ACHN (cell line): ENCODE measurements at regions not wholly inside any gene's neighbourhood (a gene's known extent, or its start where the extent isn't known, plus 50 kb on each side); places are given as distances from the start of the nearest gene placed in this dataset.

Experiments
- DNase-seq: peaks from one replicate; pipeline ENCODE4 v3.0.0-alpha.2; 2015
- in situ Hi-C: cut with HindIII; loops from 2 replicates; pipeline ENCODE4 v1.10.0; 2017; ENCODE audit warnings: low sequenced_read_pairs, low pct_ligation_motif_present, low pct_unique_long_range_greater_than_20kb

DNA sequence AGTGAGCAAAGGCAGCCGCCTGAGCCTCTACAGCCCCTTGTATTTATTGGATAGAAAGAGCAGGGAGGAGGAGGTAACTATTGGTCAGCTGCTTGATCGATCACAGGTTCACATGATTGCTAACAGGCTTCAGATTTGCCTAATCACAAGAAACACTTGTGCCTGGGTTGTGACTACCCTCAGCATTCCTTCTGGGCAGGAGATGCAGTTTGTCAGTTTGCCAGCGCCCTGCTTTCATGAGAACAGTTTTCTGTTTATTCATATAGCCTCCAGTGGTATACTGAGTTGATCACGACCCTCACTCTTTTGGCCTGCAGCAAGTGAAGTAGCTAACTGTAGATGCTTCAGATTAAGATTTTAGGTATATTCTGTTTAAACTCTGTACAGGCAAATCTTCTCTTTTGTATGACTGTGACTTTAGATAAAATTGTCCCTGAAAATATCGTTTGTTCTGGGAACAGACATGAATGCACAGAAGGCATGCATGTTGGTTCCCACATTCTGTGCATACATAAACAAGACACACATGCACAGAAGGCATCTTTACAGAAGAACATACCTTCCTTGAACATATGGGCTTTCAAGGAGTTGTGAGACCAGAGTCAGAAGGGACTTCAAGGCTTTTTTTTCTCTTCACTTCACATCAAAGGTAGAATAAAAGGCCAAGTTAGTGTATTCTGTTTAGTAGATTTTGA is 422.4 kb upstream of the STEAP1 start:
- in situ Hi-C loops = no loop called here
- DNase-seq = no peak

DNA sequence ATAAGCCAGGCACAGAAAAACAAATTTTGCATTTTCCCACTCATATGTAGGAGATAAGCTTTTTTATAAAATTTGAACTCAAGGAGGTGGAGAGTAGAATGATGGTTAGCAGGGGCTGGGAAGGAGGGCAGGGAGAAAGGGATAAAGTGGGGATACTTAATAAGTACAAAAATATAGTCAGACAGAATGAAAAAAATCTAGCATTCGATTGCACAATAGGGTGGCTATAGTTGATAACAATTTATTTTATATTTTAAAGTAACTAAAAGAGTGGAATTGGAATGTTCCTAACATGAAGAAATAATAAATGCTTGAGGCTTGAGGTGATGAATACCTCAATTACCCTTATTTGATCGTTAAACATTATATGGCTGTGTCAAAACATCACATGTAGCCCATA is 415.7 kb upstream of the STEAP1 start:
- DNase-seq = no peak
- in situ Hi-C loops = no loop called here

DNA sequence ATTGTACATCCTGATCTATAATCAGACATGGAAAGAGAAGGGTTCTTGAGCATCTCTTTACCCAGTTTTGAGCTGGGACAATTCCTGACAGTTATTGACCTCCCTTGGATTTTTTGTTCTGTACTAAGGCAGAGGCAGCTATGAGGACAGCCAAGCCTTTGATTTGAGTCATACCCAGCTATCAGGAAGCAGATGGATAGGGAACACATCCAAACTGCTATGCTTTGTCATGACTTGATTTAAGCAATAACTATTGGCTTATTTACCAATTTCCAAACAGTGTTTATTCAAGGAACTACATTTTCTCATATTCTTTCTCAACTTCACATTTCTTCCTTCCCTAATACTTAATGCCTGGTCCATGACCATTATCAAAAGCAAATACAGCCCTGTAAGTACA is 396.4 kb upstream of the STEAP1 start:
- in situ Hi-C loops = no loop called here
- DNase-seq = no peak

DNA sequence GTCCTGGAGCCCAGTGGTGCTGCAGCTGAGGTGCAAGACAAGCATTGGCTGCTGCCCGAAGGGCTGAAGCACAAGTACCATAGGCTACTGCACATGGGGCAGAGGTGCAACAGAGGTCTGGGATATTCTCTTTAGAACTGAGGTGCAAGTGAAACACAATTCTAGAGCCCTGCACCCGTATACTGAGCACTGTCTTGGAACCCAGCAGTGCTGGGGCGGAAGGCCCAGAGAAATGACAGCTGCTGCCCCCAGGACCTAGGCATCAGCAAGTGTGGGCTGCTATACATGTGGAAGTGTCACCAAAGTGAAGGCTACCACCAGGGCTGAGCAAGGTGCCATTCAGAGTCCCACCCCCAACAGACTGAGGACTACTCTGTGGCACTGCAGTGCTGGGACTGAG is 393.6 kb upstream of the STEAP1 start:
- in situ Hi-C loops = no loop called here
- DNase-seq = no peak

DNA sequence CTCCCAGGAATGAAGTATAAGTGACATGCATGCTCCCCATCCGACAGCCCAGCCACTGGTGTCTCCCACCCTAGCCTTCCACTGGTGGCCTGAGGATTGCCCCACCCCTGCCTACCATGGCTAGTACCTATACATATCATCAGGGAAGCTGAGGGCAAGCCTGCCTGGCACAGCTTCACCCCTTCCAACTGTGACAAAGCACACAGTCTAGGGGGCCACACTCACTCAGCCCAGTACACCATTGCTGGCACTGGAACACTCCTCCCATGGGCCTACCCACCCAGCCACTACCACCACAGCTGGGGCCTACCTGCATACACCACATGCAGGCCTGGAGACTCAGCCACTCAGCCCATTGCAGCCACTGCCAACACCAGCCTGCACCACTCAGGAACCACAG is 393.1 kb upstream of the STEAP1 start:
- DNase-seq = no peak
- in situ Hi-C loops = no loop called here

DNA sequence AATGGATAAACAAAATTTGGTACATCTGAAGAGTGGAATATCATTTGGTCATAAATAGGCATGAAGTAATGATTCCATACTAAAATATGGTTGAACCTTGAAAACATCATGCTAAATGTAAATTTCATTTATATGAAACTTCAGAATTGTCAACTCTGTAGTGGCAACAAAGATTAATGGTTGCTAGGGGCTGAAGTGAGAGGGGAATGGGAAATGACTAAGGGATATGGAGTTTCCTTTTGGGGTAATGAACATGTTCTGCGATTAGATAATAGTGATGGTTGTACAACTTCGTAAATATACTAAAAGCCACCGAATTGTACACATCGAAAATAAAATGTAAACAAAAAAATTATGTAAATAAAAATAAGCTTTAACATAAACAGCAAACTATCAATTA is 384.1 kb upstream of the STEAP1 start:
- DNase-seq = no peak
- in situ Hi-C loops = no loop called here

DNA sequence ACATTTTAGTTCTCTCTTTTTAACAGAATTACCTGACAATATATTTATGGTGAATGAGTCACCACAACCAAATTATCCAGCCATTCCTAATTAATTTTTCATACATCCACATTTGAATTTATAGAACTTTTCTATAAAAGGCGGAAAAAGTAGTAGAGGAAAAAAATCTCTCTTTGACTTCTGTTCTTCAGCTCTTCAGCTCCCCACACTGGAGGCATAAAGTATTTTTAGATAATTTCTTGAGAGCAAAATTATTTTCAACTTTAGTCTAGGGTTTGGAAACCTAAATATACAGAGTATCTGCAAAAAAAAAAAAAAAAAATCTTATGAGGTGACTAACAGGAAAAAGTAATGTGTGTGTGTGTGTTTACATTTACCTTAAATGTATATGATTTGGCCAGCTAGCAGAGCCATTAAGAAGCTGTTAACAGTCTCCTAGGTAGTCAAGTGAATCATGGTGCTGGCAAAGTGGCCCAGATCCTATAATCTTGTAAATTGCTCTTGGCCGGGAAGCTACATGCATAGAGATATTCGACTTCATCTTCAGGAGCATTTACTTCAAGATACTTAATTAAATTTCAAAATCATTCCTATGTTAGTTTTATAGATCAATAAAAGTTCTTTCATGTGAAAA is 383.1 kb upstream of the STEAP1 start:
- DNase-seq = peak; percentile 10

DNA sequence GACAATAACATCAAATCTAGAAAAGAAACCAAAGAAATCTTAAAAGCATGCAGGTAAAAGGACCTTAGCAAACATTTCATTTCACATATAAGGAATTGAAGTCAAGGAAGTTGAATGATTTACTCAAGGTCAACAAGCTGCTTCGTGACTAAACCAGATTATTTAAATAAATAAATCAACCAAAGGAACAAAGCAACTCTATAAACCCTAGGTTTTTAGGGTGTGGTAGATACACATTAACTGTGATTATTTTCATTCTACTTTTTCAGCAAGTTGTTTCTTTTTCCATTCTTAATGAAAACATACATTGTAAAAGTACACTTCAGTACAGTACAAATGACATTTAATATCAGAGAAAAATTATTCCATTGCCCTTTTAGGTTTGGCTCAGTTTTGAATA is 382.0 kb upstream of the STEAP1 start:
- DNase-seq = no peak
- in situ Hi-C loops = no loop called here

More for the DNA sequence above, 383.1 kb upstream of the STEAP1 start:
- in situ Hi-C loops = no loop called here

DNA sequence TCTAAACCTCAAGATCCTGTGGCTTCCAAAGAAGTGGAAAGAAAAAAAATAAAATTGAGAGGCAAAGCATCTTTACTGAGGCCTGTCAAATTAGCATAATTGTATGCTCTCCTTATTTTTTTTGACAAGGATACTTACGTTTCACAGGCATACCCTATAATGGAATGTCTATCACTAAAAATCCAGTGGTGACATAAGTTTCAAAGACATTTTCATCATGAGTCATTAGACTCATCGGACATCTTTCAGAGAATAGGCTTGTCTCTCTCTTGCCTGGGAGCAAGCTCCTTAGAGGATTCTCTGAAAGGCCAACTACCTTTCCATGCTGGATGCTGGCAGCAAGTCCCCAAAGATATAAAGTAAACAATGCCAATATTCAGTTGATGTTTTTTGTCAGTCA is 380.7 kb upstream of the STEAP1 start:
- DNase-seq = no peak
- in situ Hi-C loops = no loop called here

DNA sequence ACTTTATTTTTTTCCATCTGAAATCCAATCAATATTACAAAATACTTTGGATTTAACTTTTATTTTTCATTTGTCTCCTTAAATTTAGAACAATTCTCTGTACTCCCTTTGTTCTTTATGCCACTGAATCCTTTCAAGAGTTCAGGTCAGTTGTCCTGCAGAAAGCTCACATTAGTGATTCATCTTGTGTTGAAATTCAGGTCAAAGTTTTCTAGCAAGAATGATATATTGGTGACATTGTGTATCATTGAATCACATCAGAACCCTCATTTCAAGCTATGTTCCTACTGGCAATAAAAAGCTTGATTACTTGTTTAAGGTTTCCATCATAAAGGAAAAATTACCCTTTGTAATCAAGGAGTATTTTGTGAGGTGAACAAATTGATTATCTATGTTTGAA is 378.8 kb upstream of the STEAP1 start:
- DNase-seq = no peak
- in situ Hi-C loops = no loop called here

DNA sequence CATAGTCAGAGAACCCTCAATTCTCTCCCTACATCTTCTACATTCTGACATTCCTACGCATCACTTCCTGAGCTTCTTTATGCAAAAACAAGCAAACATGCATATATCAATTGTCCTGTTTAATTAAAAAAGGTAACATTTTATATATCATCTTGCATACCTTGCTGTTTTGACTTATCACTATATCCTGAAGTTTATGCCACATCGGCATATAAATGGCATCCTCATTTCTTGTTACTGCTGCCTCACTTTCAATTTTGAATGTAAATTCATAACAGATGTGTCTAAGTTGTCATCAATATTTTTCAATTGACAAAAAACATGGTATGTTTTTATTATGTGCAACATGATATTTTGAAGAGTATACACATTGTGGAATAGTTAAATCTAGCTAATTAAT is 377.3 kb upstream of the STEAP1 start:
- no peak for DNase-seq
- in situ Hi-C loops = no loop called here

DNA sequence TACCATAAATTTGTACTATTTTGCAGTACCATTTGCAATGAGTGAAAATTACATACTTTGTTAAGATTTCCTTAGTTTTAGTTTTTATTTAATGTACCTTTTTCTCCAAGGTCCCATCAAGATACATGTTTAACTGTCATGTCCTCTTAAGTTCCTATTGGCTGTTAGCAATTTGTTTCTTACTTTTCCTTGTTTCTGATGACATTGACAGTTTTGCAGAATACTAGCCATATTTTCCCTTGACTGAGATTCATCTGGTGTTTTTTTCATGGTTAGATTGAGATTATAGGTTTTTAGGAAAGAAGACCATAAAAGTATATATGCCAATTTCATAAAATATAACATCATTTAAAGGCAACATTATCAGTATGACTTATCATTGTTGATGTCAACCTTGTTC is 376.8 kb upstream of the STEAP1 start:
- no peak for DNase-seq
- in situ Hi-C loops = no loop called here

DNA sequence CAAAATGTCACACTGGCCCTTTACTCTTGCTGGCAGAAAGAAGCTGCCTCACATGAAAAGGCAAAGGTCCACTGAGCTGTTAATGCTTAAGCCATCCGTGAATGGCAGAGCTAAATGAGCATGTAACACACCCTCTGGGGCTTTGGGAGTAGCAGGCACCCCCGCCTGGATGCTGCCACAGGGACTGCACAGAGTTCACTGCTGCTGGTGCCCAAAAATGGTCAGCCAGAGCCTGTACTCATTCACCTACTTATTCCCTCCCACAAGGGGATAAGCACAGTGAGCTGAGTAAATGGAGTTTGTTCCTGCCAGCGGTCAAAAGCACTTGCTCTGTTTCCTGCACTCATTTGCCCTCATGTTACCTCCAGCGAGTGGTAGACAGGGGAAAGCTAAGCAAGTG is 374.0 kb upstream of the STEAP1 start:
- in situ Hi-C loops = no loop called here

DNA sequence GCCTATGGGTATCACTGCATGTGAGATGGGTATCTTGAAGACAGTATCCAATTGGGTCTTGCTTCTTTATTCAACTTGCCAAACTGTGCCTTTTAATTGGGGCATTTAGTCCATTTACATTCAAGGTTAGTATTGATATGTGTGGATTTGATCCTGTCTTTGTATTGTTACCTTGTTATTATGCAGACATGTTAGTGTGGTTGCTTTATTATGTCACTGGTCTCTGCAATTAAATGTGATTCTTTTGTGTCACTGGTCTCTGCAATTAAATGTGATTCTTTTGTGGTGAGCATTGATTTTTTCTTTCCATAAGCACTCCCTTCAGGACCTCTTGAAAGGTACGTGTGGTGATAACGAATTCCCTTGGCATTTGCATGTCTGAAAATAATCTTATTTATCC is 357.8 kb upstream of the STEAP1 start:
- no peak for DNase-seq
- in situ Hi-C loops = no loop called here

More for the DNA sequence above, 374.0 kb upstream of the STEAP1 start:
- peak; percentile 74 for DNase-seq

DNA sequence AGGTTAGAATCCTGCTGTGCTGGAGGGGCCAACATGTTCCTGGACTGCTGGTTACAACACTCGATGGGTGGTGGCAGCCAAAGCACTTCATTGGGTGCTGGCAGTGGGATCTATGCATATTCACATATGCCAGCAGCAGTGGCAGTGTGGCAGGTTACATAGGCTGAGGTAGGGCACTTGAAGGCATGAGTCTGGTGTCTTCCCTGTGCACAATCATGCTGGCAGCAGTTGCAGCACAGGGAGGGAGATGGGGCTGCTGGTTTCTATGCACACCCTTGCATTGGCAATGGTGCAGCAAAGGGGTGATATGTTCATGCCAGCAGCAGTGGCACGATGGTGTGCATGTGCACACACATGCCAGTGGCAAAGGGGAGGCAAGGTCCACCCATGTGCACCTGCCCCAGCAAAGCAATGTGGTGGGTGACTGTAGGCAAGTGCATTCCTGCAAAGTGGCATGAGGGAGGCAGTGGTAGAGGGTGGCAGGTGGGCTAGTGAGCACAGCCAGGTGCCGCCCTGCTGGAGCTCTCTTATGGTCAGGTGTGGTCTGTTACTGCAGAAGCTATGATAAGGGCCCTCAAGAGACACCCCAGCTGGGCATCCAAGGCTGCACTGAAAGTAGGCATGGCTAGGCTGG is 356.2 kb upstream of the STEAP1 start:
- in situ Hi-C loops = no loop called here
- DNase-seq = no peak

DNA sequence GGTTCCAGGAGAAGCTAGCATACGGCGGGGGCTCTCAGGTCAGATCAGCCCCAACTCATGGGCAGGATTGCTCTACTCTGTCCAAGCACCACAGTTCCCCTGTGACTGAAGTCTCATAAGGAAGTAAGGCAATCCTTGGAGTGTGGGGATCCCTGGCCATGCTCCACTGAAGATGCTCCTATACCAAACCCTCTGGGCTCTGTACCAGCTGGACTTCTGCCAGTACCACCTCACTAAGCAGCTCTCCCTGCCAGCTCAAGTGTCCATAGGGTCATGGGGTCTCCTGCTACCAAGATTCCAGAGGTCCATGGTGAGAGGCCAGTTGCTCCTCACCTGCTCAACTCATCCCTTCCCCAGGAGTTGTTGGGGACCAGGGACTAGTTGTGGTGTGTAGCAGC is 355.7 kb upstream of the STEAP1 start:
- DNase-seq = no peak
- in situ Hi-C loops = no loop called here

DNA sequence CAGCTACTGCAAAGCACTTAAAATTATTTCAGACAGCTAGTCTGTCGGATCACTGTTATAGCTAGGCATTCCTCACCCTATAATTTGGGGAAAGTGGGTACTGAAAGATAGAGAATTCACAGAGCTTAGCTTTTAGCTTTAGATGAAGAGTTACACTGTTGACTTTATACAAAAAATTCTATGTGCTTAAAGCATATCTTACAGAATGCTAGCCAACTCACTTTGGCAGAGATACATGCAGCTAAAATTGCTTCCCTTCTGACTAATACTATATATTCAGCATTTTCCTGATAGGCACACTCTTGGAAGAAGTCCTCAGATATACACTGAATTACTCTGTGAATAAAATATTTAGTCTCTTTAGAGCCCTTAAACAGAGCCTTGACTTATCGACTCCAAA is 353.5 kb upstream of the STEAP1 start:
- in situ Hi-C loops = no loop called here
- DNase-seq = no peak

DNA sequence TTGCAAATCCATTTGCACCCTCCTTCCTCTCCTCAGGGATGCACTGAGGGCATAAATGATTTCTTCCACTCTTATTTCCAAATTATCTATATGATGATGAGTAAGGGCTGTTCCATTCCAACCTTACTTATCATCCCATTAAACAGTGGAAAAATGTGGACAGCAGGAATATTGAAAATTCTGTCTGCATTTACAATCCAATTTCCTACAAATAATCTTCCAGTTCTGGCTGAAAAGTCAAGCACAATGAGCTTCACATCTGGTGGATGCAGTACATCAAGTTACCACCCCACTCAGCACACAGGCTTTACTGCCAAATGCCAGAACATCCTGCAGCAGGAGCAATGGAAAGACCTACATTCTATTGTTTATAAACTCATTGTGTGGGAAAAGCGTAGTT is 345.0 kb upstream of the STEAP1 start:
- in situ Hi-C loops = no loop called here
- DNase-seq = no peak

DNA sequence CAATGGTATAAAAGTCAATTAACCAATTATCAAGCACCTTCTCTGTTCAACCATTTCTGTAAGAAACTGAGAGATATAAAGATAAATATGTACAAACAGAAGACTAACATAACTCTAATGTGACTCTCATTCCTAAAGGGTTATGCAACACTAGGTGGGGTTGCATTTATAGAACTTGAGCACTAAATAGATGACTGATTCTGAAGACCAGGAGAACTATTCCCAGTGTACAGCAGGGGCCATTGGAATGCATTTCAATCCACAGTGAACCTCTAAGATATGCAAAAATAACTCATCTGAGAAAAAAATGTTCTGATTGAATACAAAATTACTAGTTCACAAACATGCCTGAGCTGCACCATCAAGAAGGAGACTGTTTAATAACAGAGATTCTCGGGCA is 341.2 kb upstream of the STEAP1 start:
- in situ Hi-C loops = no loop called here
- DNase-seq = no peak

DNA sequence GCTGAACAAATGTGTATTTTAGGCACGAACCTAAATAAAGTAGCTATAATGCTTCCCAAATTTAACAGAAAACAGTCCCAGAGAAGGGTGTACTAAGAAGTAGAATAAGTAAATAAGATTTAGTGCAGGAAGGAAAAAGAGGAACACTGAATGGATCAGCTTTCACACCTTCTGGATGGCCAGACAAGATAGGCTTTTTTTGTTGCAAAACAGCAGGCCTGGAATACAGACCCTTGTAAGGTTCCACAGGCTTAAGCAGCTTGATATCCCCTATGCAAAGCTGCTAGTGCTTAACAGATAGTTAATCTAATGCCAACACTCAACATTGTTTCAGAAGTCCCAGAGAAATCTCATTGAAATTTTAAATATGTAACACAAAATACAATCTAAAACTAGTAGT is 328.1 kb upstream of the STEAP1 start:
- in situ Hi-C loops = no loop called here
- no peak for DNase-seq
